Transverse colon (tissue), 4 donors: ENCODE measurements at regions not wholly inside any gene's neighbourhood (a gene's known extent, or its start where the extent isn't known, plus 50 kb on each side); places are given as distances from the start of the nearest gene placed in this dataset.

ENCODE experiments used
- CTCF ChIP-seq, 5 experiments: fragments of 200-600 bp in 3 of 5; fragments of 450-650 bp in 2 of 5; sonication (generic) in 3 of 5; IDR thresholded peaks; 1 replicate in 2 of 5; 2 replicates in 3 of 5; pipeline ENCODE4 v1.5.1; 2016 to 2017; ENCODE audit warnings: antibody characterized with exemption in 5 of 5, inconsistent platforms in 3 of 5, mild to moderate bottlenecking in 2 of 5, moderate library complexity in 1 of 5
- EP300 ChIP-seq: sonication (generic); formaldehyde crosslinking; IDR thresholded peaks from one replicate; pipeline ENCODE4 v1.6.1; 2017; ENCODE audit warnings: antibody characterized with exemption, low read depth
- POLR2A ChIP-seq: fragments of 450-650 bp; IDR thresholded peaks from one replicate; pipeline ENCODE4 v1.6.1; 2016; ENCODE audit warnings: antibody characterized with exemption, mild to moderate bottlenecking, moderate library complexity
- POLR2AphosphoS5 ChIP-seq, 3 donors: sonication (generic); formaldehyde crosslinking; IDR thresholded peaks; one replicate each; pipeline ENCODE4 v1.6.1; 2016; ENCODE audit warnings: antibody characterized with exemption in 3 of 3

- TF ChIP-seq CTCF (IDR thresholded peaks at IDR 0.05): no peak
- TF ChIP-seq EP300: no peak
- no peak for TF ChIP-seq POLR2AphosphoS5 (IDR thresholded peaks at IDR 0.05)
- no peak for TF ChIP-seq POLR2A
Observed at GRCh38 chr2:22887426-22887825, 497.6 kb upstream of the KLHL29 start.
